Left ventricle myocardium inferior (tissue), 1 donor: ENCODE measurements at regions not wholly inside any gene's neighbourhood (a gene's known extent, or its start where the extent isn't known, plus 50 kb on each side); places are given as distances from the start of the nearest gene placed in this dataset.
"Not testable (repeated sequence)": the region's sequence is repeated elsewhere in the genome, so short reads cannot be mapped to it uniquely, and the experiment has no call there.

Experiments
- DNase-seq: peaks from one replicate; pipeline ENCODE4 v3.0.0-alpha.2; 2020
- H3K27ac ChIP-seq: fragments of 200-600 bp; replicated peaks from 2 replicates; pipeline ENCODE4 v1.8.0; 2021
- H3K27me3 ChIP-seq: fragments of 200-600 bp; 2 replicates; pipeline ENCODE4 v1.8.0; 2021; ENCODE audit warnings: low read depth
- H3K36me3 ChIP-seq: fragments of 200-600 bp; 2 replicates; pipeline ENCODE4 v1.8.0; 2021
- H3K4me1 ChIP-seq: fragments of 200-600 bp; 2 replicates; pipeline ENCODE4 v1.8.0; 2021
- H3K4me3 ChIP-seq: fragments of 200-600 bp; 2 replicates; pipeline ENCODE4 v1.8.0; 2021; ENCODE audit warnings: mild to moderate bottlenecking, moderate library complexity
- H3K9me3 ChIP-seq: fragments of 200-600 bp; replicated peaks from 2 replicates; pipeline ENCODE4 v1.8.0; 2021
- intact Hi-C: fragments of 100-400 bp; cut with micrococcal nuclease; formaldehyde crosslinking; loops from one replicate; pipeline ENCODE4 v1.11.0; 2022
- TF ChIP-seq, protein P1 (sequence below): fragments of 200-600 bp; IDR thresholded peaks from 2 replicates; pipeline ENCODE4 v1.8.0; 2021; ENCODE audit warnings: antibody characterized with exemption, mild to moderate bottlenecking, borderline replicate concordance
- donor health status: DM: no; HTN: yes; CAD: no; lungs with severe emphysema.

DNA sequence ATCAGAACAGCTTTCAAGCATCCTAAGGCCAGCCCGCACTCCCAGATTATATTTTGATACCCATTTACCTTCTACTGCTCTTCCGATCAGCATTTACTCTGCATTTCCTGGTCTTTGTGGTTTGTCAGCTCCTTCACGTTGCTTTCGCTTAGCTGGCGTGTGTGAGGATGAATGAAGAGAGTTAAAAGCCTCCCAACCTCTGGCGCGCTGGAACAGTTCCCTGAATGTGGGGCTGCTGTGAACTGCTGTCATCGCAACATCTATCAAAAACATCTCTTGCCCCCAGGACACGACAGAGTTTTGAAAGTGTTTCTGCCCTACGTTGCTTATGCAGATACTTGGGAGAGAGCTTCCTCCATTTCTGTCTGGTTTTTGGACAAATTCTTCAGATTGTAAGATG is 129.2 kb downstream of the KCNA5 start:
- no peak overlapping the region for H3K4me3 ChIP-seq
- no peaks in the 10 kb centered on the region for H3K27me3 ChIP-seq
- intact Hi-C loops = no loop called here
- H3K27ac ChIP-seq = no peak overlapping the region
- H3K36me3 ChIP-seq = no peaks in the 10 kb centered on the region
- TF ChIP-seq, protein P1, sequence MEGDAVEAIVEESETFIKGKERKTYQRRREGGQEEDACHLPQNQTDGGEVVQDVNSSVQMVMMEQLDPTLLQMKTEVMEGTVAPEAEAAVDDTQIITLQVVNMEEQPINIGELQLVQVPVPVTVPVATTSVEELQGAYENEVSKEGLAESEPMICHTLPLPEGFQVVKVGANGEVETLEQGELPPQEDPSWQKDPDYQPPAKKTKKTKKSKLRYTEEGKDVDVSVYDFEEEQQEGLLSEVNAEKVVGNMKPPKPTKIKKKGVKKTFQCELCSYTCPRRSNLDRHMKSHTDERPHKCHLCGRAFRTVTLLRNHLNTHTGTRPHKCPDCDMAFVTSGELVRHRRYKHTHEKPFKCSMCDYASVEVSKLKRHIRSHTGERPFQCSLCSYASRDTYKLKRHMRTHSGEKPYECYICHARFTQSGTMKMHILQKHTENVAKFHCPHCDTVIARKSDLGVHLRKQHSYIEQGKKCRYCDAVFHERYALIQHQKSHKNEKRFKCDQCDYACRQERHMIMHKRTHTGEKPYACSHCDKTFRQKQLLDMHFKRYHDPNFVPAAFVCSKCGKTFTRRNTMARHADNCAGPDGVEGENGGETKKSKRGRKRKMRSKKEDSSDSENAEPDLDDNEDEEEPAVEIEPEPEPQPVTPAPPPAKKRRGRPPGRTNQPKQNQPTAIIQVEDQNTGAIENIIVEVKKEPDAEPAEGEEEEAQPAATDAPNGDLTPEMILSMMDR = no peak
- peaks cover 16% of the 10 kb centered on the region for H3K4me1 ChIP-seq
- H3K9me3 ChIP-seq = no peaks in the 10 kb centered on the region
- DNase-seq = no peak

DNA sequence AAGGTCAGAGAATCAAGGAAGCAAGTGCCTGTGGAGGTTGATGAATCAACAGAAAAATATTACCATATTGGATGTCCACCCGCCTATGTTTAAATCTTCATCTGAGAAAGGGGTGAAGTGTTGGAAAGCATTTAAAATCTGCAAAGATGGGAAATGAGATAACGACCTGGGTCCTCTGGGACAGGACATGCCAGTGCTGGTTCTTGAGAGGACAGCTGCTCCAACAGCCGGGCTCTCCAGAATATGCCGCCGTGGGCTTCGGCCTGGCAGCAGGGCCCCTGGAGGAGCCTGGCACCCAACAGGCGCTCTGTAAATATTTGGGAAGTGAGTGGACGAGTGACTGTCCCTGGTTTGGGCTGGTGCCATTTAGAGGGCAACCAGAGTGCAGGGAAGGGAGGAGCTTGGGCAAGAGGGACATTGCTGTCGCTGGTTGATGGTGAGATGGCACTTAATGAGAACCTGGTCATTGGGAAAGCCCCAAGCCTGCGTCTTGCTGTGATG is 129.9 kb downstream of the KCNA5 start:
- Histone ChIP-seq H3K36me3 (no peaks in the 10 kb centered on the region), H3K27me3 (no peaks in the 10 kb centered on the region), H3K9me3 (no peaks in the 10 kb centered on the region), H3K27ac (no peak overlapping the region), H3K4me1 (peaks cover 16% of the 10 kb centered on the region), H3K4me3 (no peak overlapping the region)
- no peak for DNase-seq
- TF ChIP-seq, protein P1 = no peak
- intact Hi-C loops = no loop called here

DNA sequence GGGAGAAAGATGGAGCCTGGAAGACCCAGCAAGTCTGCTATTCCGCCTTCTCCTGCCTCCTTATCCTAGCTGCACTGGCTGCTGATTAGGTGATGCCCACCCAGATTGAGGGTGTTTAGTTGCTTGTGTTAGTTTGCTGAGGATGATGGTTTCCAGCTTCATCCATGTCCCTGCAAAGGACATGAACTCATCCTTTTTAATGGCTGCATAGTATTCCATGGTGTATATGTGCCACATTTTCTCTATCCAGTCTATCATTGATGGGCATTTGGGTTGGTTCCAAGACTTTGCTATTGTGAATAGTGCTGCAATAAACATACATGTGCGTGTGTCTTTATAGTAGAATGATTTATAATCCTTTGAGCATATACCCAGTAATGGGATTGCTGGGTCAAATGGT is 131.7 kb downstream of the KCNA5 start:
- H3K27me3 ChIP-seq, DNase-seq, intact Hi-C loops, H3K36me3 ChIP-seq, H3K4me3 ChIP-seq, H3K9me3 ChIP-seq, H3K27ac ChIP-seq: not testable (repeated sequence)
- H3K4me1 ChIP-seq = peaks cover 13% of the 10 kb centered on the region

DNA sequence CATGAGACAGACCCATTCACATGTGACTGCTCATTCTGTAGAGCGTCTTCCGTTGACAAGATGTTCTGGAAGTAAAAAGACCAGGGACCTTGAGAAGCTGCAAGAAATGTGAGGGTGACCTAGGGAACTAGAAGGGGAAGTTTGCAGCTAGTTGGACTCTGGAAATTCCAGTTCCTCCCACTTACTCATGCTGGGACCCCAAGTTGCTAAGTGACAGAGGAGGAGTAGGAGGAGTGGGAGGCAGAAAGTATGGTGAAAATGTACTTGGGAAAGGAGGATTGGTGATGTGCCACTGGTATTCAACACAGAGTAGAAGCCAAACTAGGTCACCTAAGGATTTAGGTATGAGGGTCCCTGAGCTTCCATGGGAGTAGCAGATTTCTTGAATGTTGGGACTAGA is 132.4 kb downstream of the KCNA5 start:
- no peaks in the 10 kb centered on the region for H3K9me3 ChIP-seq
- peaks cover 9% of the 10 kb centered on the region for H3K4me1 ChIP-seq
- TF ChIP-seq, protein P1 = no peak
- H3K36me3 ChIP-seq = no peaks in the 10 kb centered on the region
- H3K27ac ChIP-seq = no peak overlapping the region
- H3K27me3 ChIP-seq = no peaks in the 10 kb centered on the region
- H3K4me3 ChIP-seq = no peak overlapping the region
- intact Hi-C loops = no loop called here
- no peak for DNase-seq

DNA sequence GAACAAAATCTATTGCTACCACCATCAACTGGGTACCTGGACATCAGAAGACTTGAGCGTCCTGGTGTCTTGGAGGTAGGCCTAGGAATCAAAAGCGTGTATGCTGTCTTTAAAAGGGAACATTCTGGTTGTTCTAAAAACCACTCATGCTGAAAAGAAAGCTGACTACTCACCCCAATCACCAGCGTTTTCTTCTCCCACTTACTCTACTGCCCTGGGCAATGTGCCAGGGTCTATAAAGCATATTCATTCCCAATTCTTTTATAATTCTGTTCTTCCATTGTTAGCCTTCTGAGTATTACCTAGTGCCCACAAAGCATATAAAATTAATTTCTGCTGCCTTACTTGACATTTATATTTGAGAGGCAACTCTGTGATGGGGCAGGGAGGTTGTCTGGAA is 133.4 kb downstream of the KCNA5 start:
- no peaks in the 10 kb centered on the region for H3K9me3 ChIP-seq
- TF ChIP-seq, protein P1 = no peak
- H3K4me1 ChIP-seq = no peaks in the 10 kb centered on the region
- DNase-seq = no peak
- H3K36me3 ChIP-seq = no peaks in the 10 kb centered on the region
- no peak overlapping the region for H3K27ac ChIP-seq
- no peak overlapping the region for H3K4me3 ChIP-seq
- no peaks in the 10 kb centered on the region for H3K27me3 ChIP-seq
- intact Hi-C loops = no loop called here

DNA sequence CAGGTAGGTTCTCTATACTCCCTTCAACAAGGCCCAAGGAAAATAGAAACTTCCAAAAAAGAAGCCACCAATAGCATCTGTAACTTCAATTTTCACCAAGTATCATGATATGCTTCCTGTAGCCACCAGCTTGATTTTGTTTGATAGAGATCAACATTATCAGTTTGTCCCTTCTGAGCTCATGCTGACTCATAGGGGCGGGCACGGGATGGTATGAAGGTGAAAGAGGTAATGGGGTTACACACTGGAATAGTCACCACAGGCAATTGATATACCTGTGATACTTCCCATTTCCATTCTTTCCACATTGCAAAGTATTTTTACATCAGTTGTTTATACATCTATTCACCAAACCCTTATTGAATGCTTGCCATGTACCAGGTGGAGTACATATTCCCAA is 134.1 kb downstream of the KCNA5 start:
- H3K9me3 ChIP-seq = no peaks in the 10 kb centered on the region
- H3K4me3 ChIP-seq = no peak overlapping the region
- H3K27ac ChIP-seq = no peak overlapping the region
- DNase-seq = no peak
- no peaks in the 10 kb centered on the region for H3K36me3 ChIP-seq
- H3K27me3 ChIP-seq = peaks cover 4% of the 10 kb centered on the region
- H3K4me1 ChIP-seq = no peaks in the 10 kb centered on the region
- intact Hi-C loops = no loop called here
- TF ChIP-seq, protein P1 = no peak
